ENCODE measurements at regions not wholly inside any gene's neighbourhood (a gene's known extent, or its start where the extent isn't known, plus 50 kb on each side); places are given as distances from the start of the nearest gene placed in this dataset.

- H2AFZ ChIP-seq (ENCODE audit: low read length): no peak overlapping the region
- H4K20me1 ChIP-seq (ENCODE audit: insufficient read depth, low read length): no peaks in the 10 kb centered on the region
- no peak overlapping the region for H3K9ac ChIP-seq (ENCODE audit: low read length)
- no peaks in the 10 kb centered on the region for H3K9me2 ChIP-seq (ENCODE audit: low read depth, low read length)
- H3K36me3 ChIP-seq (ENCODE audit: insufficient read depth, low read length): no peaks in the 10 kb centered on the region
- no peaks in the 10 kb centered on the region for H3F3A ChIP-seq (ENCODE audit: insufficient read depth, low read length)
- H3K79me2 ChIP-seq (ENCODE audit: insufficient read depth, low read length): no peaks in the 10 kb centered on the region
- H3K9me3 ChIP-seq (ENCODE audit: low read length): no peaks in the 10 kb centered on the region
- no peaks in the 10 kb centered on the region for H3K4me1 ChIP-seq (ENCODE audit: insufficient read depth, low read length, severe bottlenecking)
- H3K4me3 ChIP-seq (ENCODE audit: low read depth, low read length, poor library complexity, severe bottlenecking): no peak overlapping the region
- H3K4me2 ChIP-seq (ENCODE audit: low read length): no peak overlapping the region
- no peak overlapping the region for H3K27ac ChIP-seq (ENCODE audit: low read depth, low read length, poor library complexity, severe bottlenecking)
- no peak for TF ChIP-seq EZH2 (IDR thresholded peaks at IDR 0.05; ENCODE audit: borderline replicate concordance, low read length)
- no peak for TF ChIP-seq CTCF (IDR thresholded peaks at IDR 0.05; ENCODE audit: low read length)
- H3K27me3 ChIP-seq (ENCODE audit: insufficient read depth, low read length): no peaks in the 10 kb centered on the region
These were observed 146.1 kb upstream of the SLC44A1 start for GRCh38 chr9:105098370-105098769.

- H3K79me2 ChIP-seq (ENCODE audit: insufficient read depth, low read length): no peaks in the 10 kb centered on the region
- H2AFZ ChIP-seq (ENCODE audit: low read length): no peak overlapping the region
- no peak overlapping the region for H3K27ac ChIP-seq (ENCODE audit: low read depth, low read length, poor library complexity, severe bottlenecking)
These were observed 140.7 kb upstream of the SLC44A1 start for GRCh38 chr9:105103776-105104175.

GRCh38 chr9:105114318-105114717 is 130.1 kb upstream of the SLC44A1 start:
- TF ChIP-seq CTCF (IDR thresholded peaks at IDR 0.05; ENCODE audit: low read length) (no peak), EZH2 (IDR thresholded peaks at IDR 0.05; ENCODE audit: borderline replicate concordance, low read length) (no peak)
- Histone ChIP-seq H3K27me3 (ENCODE audit: insufficient read depth, low read length) (no peaks in the 10 kb centered on the region), H3K36me3 (ENCODE audit: insufficient read depth, low read length) (no peaks in the 10 kb centered on the region), H3K9me2 (ENCODE audit: low read depth, low read length) (no peaks in the 10 kb centered on the region), H2AFZ (ENCODE audit: low read length) (no peak overlapping the region), H3K9me3 (ENCODE audit: low read length) (no peaks in the 10 kb centered on the region), H3K9ac (ENCODE audit: low read length) (no peak overlapping the region), H3K27ac (ENCODE audit: low read depth, low read length, poor library complexity, severe bottlenecking) (no peak overlapping the region), H3K79me2 (ENCODE audit: insufficient read depth, low read length) (no peaks in the 10 kb centered on the region), H3K4me3 (ENCODE audit: low read depth, low read length, poor library complexity, severe bottlenecking) (no peak overlapping the region), H4K20me1 (ENCODE audit: insufficient read depth, low read length) (no peaks in the 10 kb centered on the region), H3F3A (ENCODE audit: insufficient read depth, low read length) (no peaks in the 10 kb centered on the region), H3K4me1 (ENCODE audit: insufficient read depth, low read length, severe bottlenecking) (peaks cover 19% of the 10 kb centered on the region), H3K4me2 (ENCODE audit: low read length) (no peak overlapping the region)

More at GRCh38 chr9:105103776-105104175, 140.7 kb upstream of the SLC44A1 start:
- Histone ChIP-seq H3K9ac (ENCODE audit: low read length) (no peak overlapping the region), H3K9me3 (ENCODE audit: low read length) (no peaks in the 10 kb centered on the region), H3K4me1 (ENCODE audit: insufficient read depth, low read length, severe bottlenecking) (no peaks in the 10 kb centered on the region), H4K20me1 (ENCODE audit: insufficient read depth, low read length) (no peaks in the 10 kb centered on the region), H3K4me3 (ENCODE audit: low read depth, low read length, poor library complexity, severe bottlenecking) (no peak overlapping the region), H3F3A (ENCODE audit: insufficient read depth, low read length) (no peaks in the 10 kb centered on the region), H3K4me2 (ENCODE audit: low read length) (no peak overlapping the region), H3K27me3 (ENCODE audit: insufficient read depth, low read length) (no peaks in the 10 kb centered on the region), H3K36me3 (ENCODE audit: insufficient read depth, low read length) (no peaks in the 10 kb centered on the region), H3K9me2 (ENCODE audit: low read depth, low read length) (no peaks in the 10 kb centered on the region)
- TF ChIP-seq CTCF (IDR thresholded peaks at IDR 0.05; ENCODE audit: low read length): no peak
- TF ChIP-seq EZH2 (IDR thresholded peaks at IDR 0.05; ENCODE audit: borderline replicate concordance, low read length): no peak
